ENCODE measurements at regions not wholly inside any gene's neighbourhood (a gene's known extent, or its start where the extent isn't known, plus 50 kb on each side); places are given as distances from the start of the nearest gene placed in this dataset.

DNA sequence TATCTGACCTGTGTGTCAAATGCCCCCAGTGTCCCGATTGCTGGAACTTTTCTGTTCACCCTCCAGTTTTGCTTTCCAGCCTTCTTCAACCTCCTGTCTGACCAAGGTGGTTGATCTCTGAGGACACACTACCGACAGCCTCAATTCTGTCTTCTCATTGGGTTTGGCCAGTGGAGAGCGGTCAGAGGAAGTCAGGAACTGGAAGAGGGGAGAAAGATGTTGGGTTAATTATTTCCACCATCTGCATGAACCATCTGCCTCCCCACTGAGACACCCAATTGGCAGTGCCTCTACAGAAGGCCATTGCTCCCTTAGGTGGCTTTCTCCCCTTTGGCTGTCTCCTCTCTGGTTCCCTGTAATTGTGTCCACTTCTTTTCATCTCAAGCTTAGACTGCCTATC lies 154.3 kb upstream of the RAI14 start:
- no peak overlapping the region for H3K9ac ChIP-seq (ENCODE audit: insufficient read depth in 1 of 2, low read length in 2 of 2)
- H3K4me1 ChIP-seq (ENCODE audit: control insufficient read depth in 5 of 5, insufficient read depth in 5 of 5, low read length in 5 of 5), result peaks cover 0 to 46% (median 21%) of the 10 kb centered on the region in 5 donors
- TF ChIP-seq, protein P1, sequence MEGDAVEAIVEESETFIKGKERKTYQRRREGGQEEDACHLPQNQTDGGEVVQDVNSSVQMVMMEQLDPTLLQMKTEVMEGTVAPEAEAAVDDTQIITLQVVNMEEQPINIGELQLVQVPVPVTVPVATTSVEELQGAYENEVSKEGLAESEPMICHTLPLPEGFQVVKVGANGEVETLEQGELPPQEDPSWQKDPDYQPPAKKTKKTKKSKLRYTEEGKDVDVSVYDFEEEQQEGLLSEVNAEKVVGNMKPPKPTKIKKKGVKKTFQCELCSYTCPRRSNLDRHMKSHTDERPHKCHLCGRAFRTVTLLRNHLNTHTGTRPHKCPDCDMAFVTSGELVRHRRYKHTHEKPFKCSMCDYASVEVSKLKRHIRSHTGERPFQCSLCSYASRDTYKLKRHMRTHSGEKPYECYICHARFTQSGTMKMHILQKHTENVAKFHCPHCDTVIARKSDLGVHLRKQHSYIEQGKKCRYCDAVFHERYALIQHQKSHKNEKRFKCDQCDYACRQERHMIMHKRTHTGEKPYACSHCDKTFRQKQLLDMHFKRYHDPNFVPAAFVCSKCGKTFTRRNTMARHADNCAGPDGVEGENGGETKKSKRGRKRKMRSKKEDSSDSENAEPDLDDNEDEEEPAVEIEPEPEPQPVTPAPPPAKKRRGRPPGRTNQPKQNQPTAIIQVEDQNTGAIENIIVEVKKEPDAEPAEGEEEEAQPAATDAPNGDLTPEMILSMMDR (IDR thresholded peaks at IDR 0.05; ENCODE audit: control extremely low read depth, extremely low read depth), result no peak
- no peaks in the 10 kb centered on the region for H3K36me3 ChIP-seq (ENCODE audit: control insufficient read depth in 4 of 4, insufficient read depth in 4 of 4, low read length in 4 of 4)
- no peak for ATAC-seq (ENCODE audit: insufficient read depth, low FRiP score)
- DNase-seq, result no peak
- H3K27me3 ChIP-seq (ENCODE audit: control insufficient read depth in 3 of 3, insufficient read depth in 3 of 3, low read length in 2 of 3), result no peaks in the 10 kb centered on the region
- H3K9me3 ChIP-seq (ENCODE audit: control insufficient read depth in 4 of 4, insufficient read depth in 3 of 4, low read length in 3 of 4), result no peaks in the 10 kb centered on the region
- 76 to 97% methylated on average over 3 of the region's 3 CpGs for WGBS, 2 donors
- H3K4me3 ChIP-seq, result no peak overlapping the region
- H3K27ac ChIP-seq (ENCODE audit: low read depth in 1 of 2, low read length in 1 of 2), result no peak overlapping the region

GRCh38 chr5:34502581-34502980 lies 153.5 kb upstream of the RAI14 start:
- WGBS, 2 donors, result 78 to 82% methylated on average over 7 of the region's 7 CpGs
- ATAC-seq (ENCODE audit: insufficient read depth, low FRiP score) (no peak), DNase-seq (no peak)
- Histone ChIP-seq H3K4me1 (ENCODE audit: control insufficient read depth in 5 of 5, insufficient read depth in 5 of 5, low read length in 5 of 5) (peaks cover 0 to 38% (median 21%) of the 10 kb centered on the region in 5 donors), H3K27ac (ENCODE audit: low read depth in 1 of 2, low read length in 1 of 2) (no peak overlapping the region), H3K36me3 (ENCODE audit: control insufficient read depth in 4 of 4, insufficient read depth in 4 of 4, low read length in 4 of 4) (no peaks in the 10 kb centered on the region), H3K9me3 (ENCODE audit: control insufficient read depth in 4 of 4, insufficient read depth in 3 of 4, low read length in 3 of 4) (no peaks in the 10 kb centered on the region), H3K27me3 (ENCODE audit: control insufficient read depth in 3 of 3, insufficient read depth in 3 of 3, low read length in 2 of 3) (no peaks in the 10 kb centered on the region), H3K9ac (ENCODE audit: insufficient read depth in 1 of 2, low read length in 2 of 2) (no peak overlapping the region), H3K4me3 (no peak overlapping the region)
- TF ChIP-seq, protein P1 (IDR thresholded peaks at IDR 0.05; ENCODE audit: control extremely low read depth, extremely low read depth), result no peak

- Histone ChIP-seq H3K4me1 (ENCODE audit: control insufficient read depth in 5 of 5, insufficient read depth in 5 of 5, low read length in 5 of 5) (peaks cover 0 to 34% (median 19%) of the 10 kb centered on the region in 5 donors), H3K27ac (ENCODE audit: low read depth in 1 of 2, low read length in 1 of 2) (peak overlapping the region in 1 of 2 donors; percentile 39), H3K4me3 (no peak overlapping the region), H3K9ac (ENCODE audit: insufficient read depth in 1 of 2, low read length in 2 of 2) (no peak overlapping the region), H3K36me3 (ENCODE audit: control insufficient read depth in 4 of 4, insufficient read depth in 4 of 4, low read length in 4 of 4) (no peaks in the 10 kb centered on the region), H3K9me3 (ENCODE audit: control insufficient read depth in 4 of 4, insufficient read depth in 3 of 4, low read length in 3 of 4) (no peaks in the 10 kb centered on the region), H3K27me3 (ENCODE audit: control insufficient read depth in 3 of 3, insufficient read depth in 3 of 3, low read length in 2 of 3) (no peaks in the 10 kb centered on the region)
- peak; percentile 82 to 89 (median 84) for DNase-seq
- TF ChIP-seq, protein P1 (IDR thresholded peaks at IDR 0.05; ENCODE audit: control extremely low read depth, extremely low read depth), result no peak
- ATAC-seq (ENCODE audit: insufficient read depth, low FRiP score), result no peak
- 51 to 68% methylated on average over 7 of the region's 7 CpGs for WGBS, 2 donors
Observed at GRCh38 chr5:34503379-34504253, 152.5 kb upstream of the RAI14 start.

Data from lung (tissue), 11 donors.